CD4-positive, alpha-beta T cell treated with Interleukin-2 at 100 ng/mL for 4 hours (primary cell): ENCODE measurements at regions not wholly inside any gene's neighbourhood (a gene's known extent, or its start where the extent isn't known, plus 50 kb on each side); places are given as distances from the start of the nearest gene placed in this dataset.
"Not testable (repeated sequence)": the region's sequence is repeated elsewhere in the genome, so short reads cannot be mapped to it uniquely, and the experiment has no call there.

Experiments used
- DNase-seq: peaks from one replicate; pipeline ENCODE4 v3.0.0-alpha.2; 2020; ENCODE audit warnings: low spot score

GRCh38 chr7:81833401-81833800 is 63.6 kb upstream of the HGF start:
- no peak for DNase-seq

- DNase-seq, result no peak
Measured at GRCh38 chr7:81831883-81832282, 62.0 kb upstream of the HGF start.

GRCh38 chr7:81829511-81829910 is 59.7 kb upstream of the HGF start:
- not testable (repeated sequence) for DNase-seq

GRCh38 chr7:81822811-81823210 is 53.0 kb upstream of the HGF start:
- DNase-seq, result no peak

GRCh38 chr7:81819861-81820260 is 50.0 kb upstream of the HGF start:
- no peak for DNase-seq
